CD4-positive, alpha-beta memory T cell (primary cell): ENCODE measurements at regions not wholly inside any gene's neighbourhood (a gene's known extent, or its start where the extent isn't known, plus 50 kb on each side); places are given as distances from the start of the nearest gene placed in this dataset.

Source experiments
- CTCF ChIA-PET: fragments of 350-600 bp; sonication (Branson Sonifier 250); formaldehyde crosslinking; loops from one replicate; lab custom pipeline; 2021; ENCODE audit warnings: inconsistent platforms; ENCODE audit not compliant: partially characterized antibody; lab: Charles Lee
- POLR2A ChIA-PET: fragments of 350-600 bp; sonication (Branson Sonifier 250); formaldehyde crosslinking; loops from one replicate; lab custom pipeline; 2021; ENCODE audit not compliant: partially characterized antibody; lab: Charles Lee
- DNase-seq, 5 donors: peaks; one replicate each; pipeline versions ENCODE4 v3.0.0 to v3.0.0-alpha.2; 2020 to 2022; ENCODE audit warnings: mixed read lengths in 1 of 5
- H3K27ac ChIP-seq: one replicate; pipeline ENCODE4 v1.7.0; 2013; ENCODE audit warnings: low read depth, low read length
- H3K27me3 ChIP-seq: 2 replicates; pipeline ENCODE4 v1.7.0; 2013; ENCODE audit warnings: mild to moderate bottlenecking, low read length, moderate library complexity; ENCODE audit not compliant: insufficient read depth
- H3K36me3 ChIP-seq: 2 replicates; pipeline ENCODE4 v1.7.0; 2013; ENCODE audit warnings: mild to moderate bottlenecking, low read length, moderate library complexity; ENCODE audit not compliant: insufficient read depth
- H3K4me1 ChIP-seq: 2 replicates; pipeline ENCODE4 v1.7.0; 2013; ENCODE audit warnings: mild to moderate bottlenecking, low read length, moderate library complexity; ENCODE audit not compliant: insufficient read depth
- H3K4me3 ChIP-seq, 2 donors: one replicate each; pipeline ENCODE4 v1.7.0; 2013; ENCODE audit warnings: low read length in 2 of 2, mild to moderate bottlenecking in 1 of 2
- H3K9me3 ChIP-seq, 2 donors: one replicate each; pipeline ENCODE4 v1.7.0; 2013; ENCODE audit warnings: low read length in 2 of 2, control low read depth in 1 of 2; ENCODE audit not compliant: control insufficient read depth in 1 of 2
- H3K27ac Mint-ChIP-seq, 7 donors: one replicate each; pipeline ENCODE4 v1.8.0; 2020 to 2021; ENCODE audit warnings: mixed read lengths in 7 of 7, mild to moderate bottlenecking in 6 of 7, inconsistent platforms in 3 of 7, moderate library complexity in 3 of 7
- H3K27me3 Mint-ChIP-seq, 2 donors: one replicate each; pipeline ENCODE4 v1.8.0; 2020 to 2021; ENCODE audit warnings: mixed read lengths in 2 of 2
- H3K36me3 Mint-ChIP-seq, 2 donors: one replicate each; pipeline ENCODE4 v1.8.0; 2020 to 2021; ENCODE audit warnings: mixed read lengths in 2 of 2, inconsistent platforms in 1 of 2, mild to moderate bottlenecking in 1 of 2
- H3K4me1 Mint-ChIP-seq, 4 donors: one replicate each; pipeline ENCODE4 v1.8.0; 2020 to 2021; ENCODE audit warnings: mixed read lengths in 4 of 4, mild to moderate bottlenecking in 1 of 4
- H3K4me3 Mint-ChIP-seq, 8 donors: one replicate each; pipeline ENCODE4 v1.8.0; 2020 to 2021; ENCODE audit warnings: mixed read lengths in 8 of 8, mild to moderate bottlenecking in 7 of 8, moderate library complexity in 6 of 8, inconsistent platforms in 3 of 8
- H3K9me3 Mint-ChIP-seq, 8 donors: one replicate each; pipeline ENCODE4 v1.8.0; 2020 to 2021; ENCODE audit warnings: mixed read lengths in 8 of 8, mild to moderate bottlenecking in 5 of 8, inconsistent platforms in 3 of 8, moderate library complexity in 1 of 8
- intact Hi-C: fragments of 100-400 bp; cut with micrococcal nuclease; formaldehyde crosslinking; loops from one replicate; pipeline ENCODE4 v1.15.1; 2023

DNA sequence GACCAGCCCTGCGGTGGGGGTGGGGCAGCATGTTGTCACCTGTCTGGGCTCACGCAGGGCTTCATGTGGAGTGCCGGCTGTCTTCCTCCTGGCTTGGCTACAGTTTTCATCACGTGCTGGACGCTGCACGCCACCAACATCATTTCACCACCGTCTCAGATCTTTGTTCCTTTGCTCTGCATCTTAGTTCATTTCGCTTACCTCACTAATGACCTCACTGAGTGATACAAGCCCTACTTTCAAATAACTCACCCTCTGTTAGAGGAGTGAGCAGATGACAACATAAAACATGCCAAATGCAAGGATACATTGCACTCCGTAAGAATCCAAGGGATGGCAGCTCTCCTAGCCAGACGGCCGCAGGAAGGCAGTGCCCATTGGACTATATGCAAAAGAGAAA is 527.5 kb downstream of the GALR1 start:
- peaks cover 0 to 3% (median under 1%) of the 10 kb centered on the region in 8 donors for H3K9me3 Mint-ChIP-seq
- no peak overlapping the region for H3K4me3 Mint-ChIP-seq
- no peak overlapping the region for H3K27ac ChIP-seq
- H3K9me3 ChIP-seq = no peaks in the 10 kb centered on the region
- intact Hi-C loops = no loop called here
- no peaks in the 10 kb centered on the region for H3K27me3 ChIP-seq
- DNase-seq = no peak
- H3K27ac Mint-ChIP-seq = no peak overlapping the region
- ChIA-PET POLR2A (no interaction called here), CTCF (no interaction called here)
- H3K4me1 ChIP-seq = no peaks in the 10 kb centered on the region
- H3K27me3 Mint-ChIP-seq = peaks cover 0 to 2% of the 10 kb centered on the region in 2 donors
- no peak overlapping the region for H3K4me3 ChIP-seq
- H3K36me3 Mint-ChIP-seq = no peaks in the 10 kb centered on the region
- no peaks in the 10 kb centered on the region for H3K36me3 ChIP-seq
- H3K4me1 Mint-ChIP-seq = no peaks in the 10 kb centered on the region

DNA sequence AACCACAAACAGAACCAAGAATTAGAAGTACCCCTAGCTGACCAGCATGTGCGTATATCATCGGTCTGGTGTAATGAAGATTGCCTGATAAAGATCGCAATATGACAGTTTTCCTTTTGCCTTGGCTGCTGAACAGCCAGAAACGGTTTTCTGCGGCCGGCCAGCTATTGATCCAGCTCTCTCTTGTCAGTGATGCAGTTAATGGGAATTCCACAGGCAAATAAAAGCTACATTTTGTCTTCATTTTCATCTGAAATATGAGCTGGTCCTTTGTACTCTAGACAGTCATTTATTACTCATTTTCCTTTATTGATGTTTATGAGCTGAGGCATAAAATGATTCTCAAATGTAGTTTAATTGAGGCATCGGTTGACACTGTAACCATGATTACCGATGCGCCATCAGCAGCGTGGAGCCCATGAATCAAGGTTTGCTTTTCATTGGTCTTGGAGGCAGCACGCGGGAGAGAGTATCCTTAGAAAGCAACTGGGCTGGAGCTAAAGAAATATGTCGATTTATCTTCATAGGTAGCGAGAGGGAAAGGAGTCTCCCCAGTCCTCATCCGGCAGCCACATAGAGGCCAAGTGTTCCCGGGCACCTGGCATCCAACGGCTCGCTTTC is 535.2 kb downstream of the GALR1 start:
- Histone ChIP-seq H3K4me1 (no peaks in the 10 kb centered on the region), H3K27me3 (no peaks in the 10 kb centered on the region), H3K27ac (no peak overlapping the region), H3K9me3 (no peaks in the 10 kb centered on the region), H3K36me3 (no peaks in the 10 kb centered on the region), H3K4me3 (no peak overlapping the region)
- no peaks in the 10 kb centered on the region for H3K36me3 Mint-ChIP-seq
- H3K27me3 Mint-ChIP-seq = no peaks in the 10 kb centered on the region
- ChIA-PET POLR2A (no interaction called here), CTCF (no interaction called here)
- no peak overlapping the region for H3K4me3 Mint-ChIP-seq
- DNase-seq = no peak
- intact Hi-C loops = no loop called here
- no peak overlapping the region for H3K27ac Mint-ChIP-seq
- H3K9me3 Mint-ChIP-seq = peaks cover 0 to 4% (median 0%) of the 10 kb centered on the region in 8 donors
- no peaks in the 10 kb centered on the region for H3K4me1 Mint-ChIP-seq

DNA sequence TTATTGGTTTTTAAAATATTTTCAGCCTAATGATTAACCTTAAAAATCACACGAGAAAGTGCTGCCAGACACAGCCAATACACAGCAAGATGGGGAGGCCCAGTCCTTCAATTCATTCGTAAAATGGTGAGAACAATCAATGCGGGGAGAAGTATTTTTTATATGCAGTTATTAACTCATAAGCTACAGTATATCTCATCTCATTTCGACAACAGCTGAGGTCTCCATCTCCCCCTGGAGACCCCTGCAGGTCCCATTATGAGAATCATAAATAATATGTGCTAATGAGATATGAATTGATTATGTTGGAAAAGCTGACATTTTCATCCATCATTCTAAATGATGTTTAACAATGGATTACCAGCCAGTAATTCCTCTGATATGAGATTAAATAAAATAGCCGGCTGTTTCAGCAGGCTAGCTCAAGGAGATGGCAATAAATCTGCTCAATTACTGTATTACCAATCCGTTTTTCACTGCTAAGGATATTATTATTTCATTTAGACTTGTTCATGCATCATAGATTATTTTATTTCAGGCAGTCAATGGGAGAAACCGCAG is 535.8 kb downstream of the GALR1 start:
- Histone ChIP-seq H3K4me3 (no peak overlapping the region), H3K36me3 (no peaks in the 10 kb centered on the region), H3K4me1 (no peaks in the 10 kb centered on the region), H3K27me3 (no peaks in the 10 kb centered on the region), H3K27ac (no peak overlapping the region), H3K9me3 (no peaks in the 10 kb centered on the region)
- DNase-seq = no peak
- intact Hi-C loops = no loop called here
- POLR2A ChIA-PET = no interaction called here
- H3K4me3 Mint-ChIP-seq = no peak overlapping the region
- no peaks in the 10 kb centered on the region for H3K4me1 Mint-ChIP-seq
- CTCF ChIA-PET = no interaction called here
- no peak overlapping the region for H3K27ac Mint-ChIP-seq
- no peaks in the 10 kb centered on the region for H3K27me3 Mint-ChIP-seq
- no peaks in the 10 kb centered on the region for H3K36me3 Mint-ChIP-seq
- H3K9me3 Mint-ChIP-seq = peaks cover 0 to 4% (median 0%) of the 10 kb centered on the region in 8 donors

DNA sequence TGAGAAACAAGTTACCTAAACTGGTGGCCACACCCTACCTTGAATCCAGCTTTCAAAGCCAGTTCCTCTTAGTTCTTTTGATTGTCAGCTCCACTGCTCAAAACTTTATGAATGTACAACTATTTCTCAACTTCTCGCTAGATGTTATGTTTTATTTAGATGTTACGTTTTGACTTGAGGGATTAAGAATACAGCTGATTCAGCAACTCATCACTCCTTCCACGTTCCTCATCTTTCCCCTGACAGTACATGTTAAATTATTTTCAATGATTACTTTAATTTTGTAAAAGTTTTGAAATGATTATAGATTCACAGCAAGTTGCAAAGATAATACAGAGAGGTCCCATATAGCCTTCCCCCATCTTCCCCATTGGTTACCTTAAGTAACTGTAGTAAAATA is 553.4 kb downstream of the GALR1 start:
- DNase-seq = no peak
- no peaks in the 10 kb centered on the region for H3K4me1 Mint-ChIP-seq
- peaks cover 0 to 14% (median 5%) of the 10 kb centered on the region in 8 donors for H3K9me3 Mint-ChIP-seq
- Histone ChIP-seq H3K4me3 (no peak overlapping the region), H3K4me1 (no peaks in the 10 kb centered on the region), H3K27me3 (no peaks in the 10 kb centered on the region), H3K9me3 (no peaks in the 10 kb centered on the region), H3K27ac (no peak overlapping the region), H3K36me3 (no peaks in the 10 kb centered on the region)
- ChIA-PET POLR2A (no interaction called here), CTCF (no interaction called here)
- H3K27ac Mint-ChIP-seq = no peak overlapping the region
- H3K36me3 Mint-ChIP-seq = no peaks in the 10 kb centered on the region
- intact Hi-C loops = no loop called here
- no peak overlapping the region for H3K4me3 Mint-ChIP-seq
- H3K27me3 Mint-ChIP-seq = peaks cover 0 to 2% of the 10 kb centered on the region in 2 donors

DNA sequence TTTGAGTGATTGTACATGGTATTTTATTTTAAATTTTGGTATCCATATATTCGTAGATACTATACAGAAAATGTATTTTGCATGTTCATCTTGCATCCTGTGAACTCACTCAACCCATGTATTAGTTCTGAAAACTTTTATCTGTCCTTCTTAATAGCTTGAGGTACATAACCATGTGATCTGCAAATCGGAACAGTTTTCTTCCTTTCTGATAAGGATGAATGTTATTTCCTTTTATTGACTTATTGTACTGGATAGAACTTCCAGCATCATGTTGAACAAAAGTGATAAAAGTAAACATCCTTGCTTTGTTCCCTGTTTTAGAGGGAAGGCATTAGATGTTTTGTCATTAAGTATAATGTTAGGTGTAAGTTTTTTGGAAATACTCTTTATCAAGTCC is 554.7 kb downstream of the GALR1 start:
- no peaks in the 10 kb centered on the region for H3K27me3 ChIP-seq
- ChIA-PET CTCF (no interaction called here), POLR2A (no interaction called here)
- no peaks in the 10 kb centered on the region for H3K36me3 ChIP-seq
- H3K36me3 Mint-ChIP-seq = no peaks in the 10 kb centered on the region
- H3K4me3 Mint-ChIP-seq = no peak overlapping the region
- H3K9me3 Mint-ChIP-seq = peaks cover 0 to 11% (median 2%) of the 10 kb centered on the region in 8 donors
- intact Hi-C loops = no loop called here
- no peaks in the 10 kb centered on the region for H3K4me1 Mint-ChIP-seq
- H3K4me3 ChIP-seq = no peak overlapping the region
- no peak for DNase-seq
- H3K27ac ChIP-seq = no peak overlapping the region
- no peaks in the 10 kb centered on the region for H3K9me3 ChIP-seq
- H3K27ac Mint-ChIP-seq = no peak overlapping the region
- peaks cover 0 to 2% of the 10 kb centered on the region in 2 donors for H3K27me3 Mint-ChIP-seq
- H3K4me1 ChIP-seq = no peaks in the 10 kb centered on the region

DNA sequence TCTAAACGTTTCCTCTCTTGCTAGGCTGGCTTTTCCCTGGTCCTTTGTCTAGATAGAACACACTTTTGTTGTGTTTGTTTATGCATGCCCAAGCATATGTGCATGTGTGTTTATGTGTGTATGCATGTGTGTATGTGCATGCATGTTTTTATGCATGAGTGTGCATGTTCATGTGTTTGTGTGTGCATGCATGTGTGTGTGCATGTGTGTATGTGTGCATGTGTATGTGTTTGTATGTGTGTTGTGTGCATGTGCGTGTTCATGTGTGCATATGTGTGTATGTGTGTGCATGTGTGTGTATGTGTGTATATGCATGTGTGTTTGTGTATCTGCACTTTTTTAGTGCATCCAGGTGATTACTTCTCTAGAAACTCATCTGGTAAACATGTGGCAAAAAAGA is 558.0 kb downstream of the GALR1 start:
- Histone ChIP-seq H3K36me3 (no peaks in the 10 kb centered on the region), H3K4me3 (no peak overlapping the region), H3K27me3 (no peaks in the 10 kb centered on the region), H3K4me1 (no peaks in the 10 kb centered on the region), H3K27ac (no peak overlapping the region), H3K9me3 (no peaks in the 10 kb centered on the region)
- Mint-ChIP-seq H3K27ac (no peak overlapping the region), H3K9me3 (peaks cover 0 to 12% (median 0%) of the 10 kb centered on the region in 8 donors), H3K4me3 (no peak overlapping the region), H3K4me1 (no peaks in the 10 kb centered on the region), H3K27me3 (peaks cover 2 to 3% of the 10 kb centered on the region in 2 donors), H3K36me3 (no peaks in the 10 kb centered on the region)
- POLR2A ChIA-PET = no interaction called here
- no peak for DNase-seq
- intact Hi-C loops = no loop called here
- CTCF ChIA-PET = no interaction called here

DNA sequence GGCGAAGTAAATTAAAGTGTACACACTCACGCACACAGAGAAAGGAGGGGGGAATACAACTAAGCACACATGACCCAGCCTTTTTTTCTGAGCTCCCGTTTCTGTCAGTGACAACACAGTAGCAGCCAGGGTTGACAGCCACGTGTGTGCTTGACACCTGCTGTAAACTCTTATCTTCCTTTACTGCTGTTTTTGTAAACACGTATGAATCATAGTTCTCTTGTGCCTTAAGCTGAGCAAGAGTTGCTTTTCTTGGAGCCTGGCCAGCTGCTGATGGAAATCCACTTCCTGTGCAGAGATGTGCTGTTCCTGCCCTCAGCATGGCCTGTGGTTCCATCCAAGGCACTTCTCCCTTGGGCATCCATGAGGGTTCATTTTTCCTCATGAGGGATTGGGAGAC is 561.9 kb downstream of the GALR1 start:
- ChIA-PET CTCF (no interaction called here), POLR2A (no interaction called here)
- intact Hi-C loops = no loop called here
- Mint-ChIP-seq H3K27ac (no peak overlapping the region), H3K4me1 (no peaks in the 10 kb centered on the region), H3K36me3 (no peaks in the 10 kb centered on the region), H3K9me3 (peaks cover 0 to 12% (median 0%) of the 10 kb centered on the region in 8 donors), H3K27me3 (peaks cover 2% of the 10 kb centered on the region in 2 donors), H3K4me3 (no peak overlapping the region)
- H3K4me3 ChIP-seq = no peak overlapping the region
- no peaks in the 10 kb centered on the region for H3K4me1 ChIP-seq
- no peak for DNase-seq
- no peaks in the 10 kb centered on the region for H3K27me3 ChIP-seq
- no peak overlapping the region for H3K27ac ChIP-seq
- no peaks in the 10 kb centered on the region for H3K36me3 ChIP-seq
- no peaks in the 10 kb centered on the region for H3K9me3 ChIP-seq
